GM23338 (cell line): ENCODE measurements at regions not wholly inside any gene's neighbourhood (a gene's known extent, or its start where the extent isn't known, plus 50 kb on each side); places are given as distances from the start of the nearest gene placed in this dataset.

Experiments
- ATAC-seq: fragments of 200-7000 bp; cut with Tn5 transposase; 3 replicates; pipeline ENCODE4 v1.9.1; 2020
- DNase-seq: peaks from one replicate; pipeline ENCODE4 v3.0.0-alpha.2; 2015; ENCODE audit warnings: low spot score
- H2AFZ ChIP-seq: fragments of 200-600 bp; sonication (generic); 2 replicates; pipeline ENCODE4 v1.8.0; 2016; ENCODE audit warnings: antibody characterized with exemption, mild to moderate bottlenecking, moderate library complexity
- H3F3A ChIP-seq: fragments of 200-600 bp; sonication (generic); replicated peaks from 2 replicates; pipeline ENCODE4 v1.8.0; 2017; ENCODE audit warnings: antibody characterized with exemption, mixed run types, low read depth
- H3K27ac ChIP-seq: fragments of 200-600 bp; sonication (generic); 2 replicates; pipeline ENCODE4 v1.6.1; 2016; ENCODE audit warnings: low read depth
- H3K27me3 ChIP-seq: fragments of 200-600 bp; sonication (generic); 2 replicates; pipeline ENCODE4 v1.8.0; 2016; ENCODE audit warnings: mild to moderate bottlenecking, mixed run types, moderate library complexity; ENCODE audit not compliant: insufficient read depth
- H3K36me3 ChIP-seq: fragments of 200-600 bp; sonication (generic); 2 replicates; pipeline ENCODE4 v1.8.0; 2016; ENCODE audit warnings: mild to moderate bottlenecking; ENCODE audit not compliant: insufficient read depth
- H3K4me1 ChIP-seq: fragments of 200-600 bp; sonication (generic); 2 replicates; pipeline ENCODE4 v1.8.0; 2016; ENCODE audit warnings: mild to moderate bottlenecking, moderate library complexity; ENCODE audit not compliant: insufficient read depth
- H3K4me2 ChIP-seq: fragments of 200-600 bp; sonication (generic); 2 replicates; pipeline ENCODE4 v1.7.1; 2017; ENCODE audit warnings: mixed run types
- H3K4me3 ChIP-seq: fragments of 200-600 bp; sonication (generic); 2 replicates; pipeline ENCODE4 v1.6.1; 2016; ENCODE audit warnings: mixed run types
- H3K79me2 ChIP-seq: fragments of 200-600 bp; sonication (generic); replicated peaks from 2 replicates; pipeline ENCODE4 v1.8.0; 2017; ENCODE audit warnings: mild to moderate bottlenecking; ENCODE audit not compliant: insufficient read depth
- H3K9me2 ChIP-seq: fragments of 200-600 bp; sonication (generic); 2 replicates; pipeline ENCODE4 v1.8.0; 2017; ENCODE audit not compliant: insufficient read depth
- H4K20me1 ChIP-seq: fragments of 200-600 bp; sonication (generic); replicated peaks from 2 replicates; pipeline ENCODE4 v1.8.0; 2017; ENCODE audit warnings: mild to moderate bottlenecking; ENCODE audit not compliant: insufficient read depth
- H3K27ac Mint-ChIP-seq: 2 replicates; pipeline ENCODE4 v1.8.0; 2020; ENCODE audit warnings: inconsistent platforms, mild to moderate bottlenecking, moderate library complexity, mixed read lengths
- H3K27me3 Mint-ChIP-seq: 3 replicates; pipeline ENCODE4 v1.8.0; 2022; ENCODE audit warnings: low read depth, mild to moderate bottlenecking, moderate library complexity, mixed read lengths, inconsistent platforms; ENCODE audit not compliant: insufficient read depth, poor library complexity
- H3K36me3 Mint-ChIP-seq: 3 replicates; pipeline ENCODE4 v1.8.0; 2021; ENCODE audit warnings: low read depth, mild to moderate bottlenecking, inconsistent platforms, moderate library complexity, mixed read lengths
- H3K4me1 Mint-ChIP-seq: 3 replicates; pipeline ENCODE4 v1.8.0; 2020; ENCODE audit warnings: mild to moderate bottlenecking, inconsistent platforms, mixed read lengths
- H3K4me3 Mint-ChIP-seq: 3 replicates; pipeline ENCODE4 v1.8.0; 2021; ENCODE audit warnings: moderate library complexity, mild to moderate bottlenecking, inconsistent platforms, mixed read lengths
- H3K9me3 Mint-ChIP-seq: 3 replicates; pipeline ENCODE4 v1.8.0; 2020; ENCODE audit warnings: moderate library complexity, mild to moderate bottlenecking, inconsistent platforms, mixed read lengths
- CREB1 ChIP-seq: fragments of 250-450 bp; sonication (Bioruptor Pico); IDR thresholded peaks from 2 replicates; pipeline ENCODE4 v1.5.0; 2020; ENCODE audit warnings: low read depth, mild to moderate bottlenecking, moderate library complexity
- CTCF ChIP-seq, 2 experiments: fragments of 200-600 bp in 1 of 2; sonication (generic) in 1 of 2; conservative IDR thresholded peaks; 2 replicates each; pipeline versions ENCODE4 v1.5.1 to v1.6.1; 2016 to 2017; ENCODE audit warnings: antibody characterized with exemption in 2 of 2, low read depth in 2 of 2, mild to moderate bottlenecking in 2 of 2, moderate library complexity in 1 of 2
- ETS1 ChIP-seq: IDR thresholded peaks from 2 replicates; pipeline ENCODE4 v1.6.1; 2016; ENCODE audit warnings: antibody characterized with exemption
- EZH2 ChIP-seq: fragments of 200-600 bp; sonication (generic); IDR thresholded peaks from one replicate; pipeline ENCODE4 v1.8.0; 2017; ENCODE audit warnings: antibody characterized with exemption, mild to moderate bottlenecking, low read depth; ENCODE audit not compliant: unreplicated experiment
- EZH2phosphoT487 ChIP-seq: fragments of 200-600 bp; sonication (generic); IDR thresholded peaks from one replicate; pipeline ENCODE4 v1.8.1; 2018; ENCODE audit warnings: antibody characterized with exemption; ENCODE audit not compliant: unreplicated experiment
- NANOG ChIP-seq: IDR thresholded peaks from 2 replicates; pipeline ENCODE4 v1.6.1; 2016; ENCODE audit warnings: antibody characterized with exemption, borderline replicate concordance
- POLR2AphosphoS5 ChIP-seq: IDR thresholded peaks from 2 replicates; pipeline ENCODE4 v1.6.1; 2016; ENCODE audit warnings: antibody characterized with exemption, low read depth
- STAT1 ChIP-seq: IDR thresholded peaks from one replicate; pipeline ENCODE4 v1.6.1; 2016; ENCODE audit warnings: antibody characterized with exemption; ENCODE audit not compliant: unreplicated experiment
- ZNF462 ChIP-seq: fragments of 250-450 bp; sonication (Bioruptor Pico); IDR thresholded peaks from 2 replicates; pipeline ENCODE4 v1.5.0; 2020; ENCODE audit warnings: mild to moderate bottlenecking, moderate library complexity

- Mint-ChIP-seq H3K27ac (peak overlapping the region; percentile 29; the same call in 1 of the 2 replicates), H3K4me1 (peaks cover 25% of the 10 kb centered on the region), H3K9me3 (no peaks in the 10 kb centered on the region; the same call in 2 of the 3 replicates), H3K27me3 (peaks cover 3% of the 10 kb centered on the region), H3K36me3 (no peaks in the 10 kb centered on the region), H3K4me3 (no peak overlapping the region)
- Histone ChIP-seq H3K27ac (peak overlapping the region; percentile 24), H4K20me1 (no peaks in the 10 kb centered on the region), H3K4me3 (no peak overlapping the region), H2AFZ (no peak overlapping the region), H3F3A (no peaks in the 10 kb centered on the region), H3K4me2 (no peak overlapping the region), H3K27me3 (no peaks in the 10 kb centered on the region), H3K9me2 (peaks cover 9% of the 10 kb centered on the region; the same call in 1 of the 2 replicates), H3K79me2 (no peaks in the 10 kb centered on the region), H3K4me1 (peaks cover 20% of the 10 kb centered on the region; the same call in 1 of the 2 replicates), H3K36me3 (no peaks in the 10 kb centered on the region)
- TF ChIP-seq ZNF462 (CRISPR knock-in tag) (no peak), POLR2AphosphoS5 (no peak), EZH2 (no peak), ETS1 (no peak)
- ATAC-seq (no peak), DNase-seq (peak; percentile 9)
Measured at GRCh38 chr1:199404191-199404590, 623.3 kb upstream of the NR5A2 start.

- DNase-seq, result no peak
- Mint-ChIP-seq H3K27me3 (peaks cover 3% of the 10 kb centered on the region), H3K4me1 (peaks cover 25% of the 10 kb centered on the region), H3K36me3 (no peaks in the 10 kb centered on the region), H3K27ac (no peak overlapping the region), H3K4me3 (no peak overlapping the region), H3K9me3 (no peaks in the 10 kb centered on the region; the same call in 2 of the 3 replicates)
- H3K27ac ChIP-seq, result no peak overlapping the region
- no peaks in the 10 kb centered on the region for H3K36me3 ChIP-seq
- no peak overlapping the region for H3K4me3 ChIP-seq
- ATAC-seq, result no peak
- H3K79me2 ChIP-seq, result no peaks in the 10 kb centered on the region
- no peaks in the 10 kb centered on the region for H3K27me3 ChIP-seq
- no peak overlapping the region for H2AFZ ChIP-seq
- peaks cover 20% of the 10 kb centered on the region; the same call in 1 of the 2 replicates for H3K4me1 ChIP-seq
- H3K9me2 ChIP-seq, result peaks cover 9% of the 10 kb centered on the region; the same call in 1 of the 2 replicates
- H3K4me2 ChIP-seq, result no peak overlapping the region
- no peaks in the 10 kb centered on the region for H3F3A ChIP-seq
- H4K20me1 ChIP-seq, result no peaks in the 10 kb centered on the region
- no peak for TF ChIP-seq EZH2phosphoT487
- no peak for TF ChIP-seq STAT1
- no peak for TF ChIP-seq CTCF (conservative IDR thresholded peaks at IDR 0.05; ENCODE audit: low read depth in 2 of 2)
- no peak for TF ChIP-seq CREB1 (CRISPR knock-in tag)
- no peak for TF ChIP-seq ETS1
- TF ChIP-seq NANOG, result no peak
Measured at GRCh38 chr1:199404976-199405375, 622.5 kb upstream of the NR5A2 start.
